ENCODE measurements at regions not wholly inside any gene's neighbourhood (a gene's known extent, or its start where the extent isn't known, plus 50 kb on each side); places are given as distances from the start of the nearest gene placed in this dataset.

DNA sequence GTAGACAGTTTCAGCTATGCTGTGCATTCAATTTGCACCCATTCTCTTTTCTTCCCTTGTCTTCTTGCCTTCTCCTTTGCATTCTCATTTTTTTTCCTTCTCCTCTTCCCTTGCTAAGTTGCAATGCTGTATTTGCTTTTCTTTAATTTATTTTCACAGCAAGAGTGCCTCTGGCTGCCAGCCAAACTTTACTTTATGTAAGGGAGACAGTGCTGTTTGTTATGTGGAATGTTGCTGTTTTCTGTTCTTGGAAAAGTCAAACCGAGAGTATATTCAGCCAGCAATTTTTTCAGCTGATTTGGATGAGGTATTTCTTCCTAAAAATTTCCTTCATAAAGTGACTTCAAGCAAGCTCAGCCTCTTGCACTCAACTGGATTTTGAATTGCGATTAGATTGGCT is 1293.4 kb downstream of the ARAP2 start:
- TF ChIP-seq EZH2 (IDR thresholded peaks at IDR 0.05; ENCODE audit: low read length, missing control alignments): no peak
- TF ChIP-seq, protein P1, sequence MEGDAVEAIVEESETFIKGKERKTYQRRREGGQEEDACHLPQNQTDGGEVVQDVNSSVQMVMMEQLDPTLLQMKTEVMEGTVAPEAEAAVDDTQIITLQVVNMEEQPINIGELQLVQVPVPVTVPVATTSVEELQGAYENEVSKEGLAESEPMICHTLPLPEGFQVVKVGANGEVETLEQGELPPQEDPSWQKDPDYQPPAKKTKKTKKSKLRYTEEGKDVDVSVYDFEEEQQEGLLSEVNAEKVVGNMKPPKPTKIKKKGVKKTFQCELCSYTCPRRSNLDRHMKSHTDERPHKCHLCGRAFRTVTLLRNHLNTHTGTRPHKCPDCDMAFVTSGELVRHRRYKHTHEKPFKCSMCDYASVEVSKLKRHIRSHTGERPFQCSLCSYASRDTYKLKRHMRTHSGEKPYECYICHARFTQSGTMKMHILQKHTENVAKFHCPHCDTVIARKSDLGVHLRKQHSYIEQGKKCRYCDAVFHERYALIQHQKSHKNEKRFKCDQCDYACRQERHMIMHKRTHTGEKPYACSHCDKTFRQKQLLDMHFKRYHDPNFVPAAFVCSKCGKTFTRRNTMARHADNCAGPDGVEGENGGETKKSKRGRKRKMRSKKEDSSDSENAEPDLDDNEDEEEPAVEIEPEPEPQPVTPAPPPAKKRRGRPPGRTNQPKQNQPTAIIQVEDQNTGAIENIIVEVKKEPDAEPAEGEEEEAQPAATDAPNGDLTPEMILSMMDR (conservative IDR thresholded peaks at IDR 0.05 in 1 of 2, IDR thresholded peaks at IDR 0.05 in 1 of 2; ENCODE audit: low read depth in 1 of 2, low read length in 2 of 2): no peak

All from fibroblast of lung (primary cell).